HG02943 (cell line): ENCODE measurements at regions not wholly inside any gene's neighbourhood (a gene's known extent, or its start where the extent isn't known, plus 50 kb on each side); places are given as distances from the start of the nearest gene placed in this dataset.
"Not testable (repeated sequence)": the region's sequence is repeated elsewhere in the genome, so short reads cannot be mapped to it uniquely, and the experiment has no call there.

ENCODE experiments used
- ATAC-seq: cut with Tn5 transposase; IDR thresholded peaks from one replicate; pipeline ENCODE4 v1.9.1; 2021; ENCODE audit warnings: mild to moderate bottlenecking, low read depth, moderate library complexity; ENCODE audit not compliant: unreplicated experiment

DNA sequence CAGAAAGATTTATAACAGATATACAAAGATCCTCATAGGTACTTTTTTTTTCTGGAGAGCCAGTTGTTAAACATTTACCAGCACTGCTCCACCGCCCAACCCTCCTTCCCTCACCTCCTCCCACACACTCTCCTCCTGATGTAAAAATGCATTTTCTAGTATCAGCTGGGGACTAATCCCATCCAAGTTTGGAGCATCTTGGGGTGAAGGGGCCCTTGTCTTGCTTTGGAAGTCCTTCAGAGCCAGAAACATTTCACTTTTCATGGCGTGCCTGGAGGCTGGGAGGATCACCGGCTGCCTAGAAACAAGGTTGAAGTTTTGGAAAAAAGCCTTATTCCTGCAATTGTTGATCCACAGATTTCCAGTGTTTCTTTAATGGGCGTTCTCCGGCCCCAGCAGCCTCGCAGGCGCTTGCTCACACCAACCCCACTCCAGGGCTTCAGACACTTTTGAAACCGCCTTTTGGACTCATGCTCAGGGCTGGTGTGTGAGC lies 165.1 kb upstream of the AFDN start:
- ATAC-seq: no peak

DNA sequence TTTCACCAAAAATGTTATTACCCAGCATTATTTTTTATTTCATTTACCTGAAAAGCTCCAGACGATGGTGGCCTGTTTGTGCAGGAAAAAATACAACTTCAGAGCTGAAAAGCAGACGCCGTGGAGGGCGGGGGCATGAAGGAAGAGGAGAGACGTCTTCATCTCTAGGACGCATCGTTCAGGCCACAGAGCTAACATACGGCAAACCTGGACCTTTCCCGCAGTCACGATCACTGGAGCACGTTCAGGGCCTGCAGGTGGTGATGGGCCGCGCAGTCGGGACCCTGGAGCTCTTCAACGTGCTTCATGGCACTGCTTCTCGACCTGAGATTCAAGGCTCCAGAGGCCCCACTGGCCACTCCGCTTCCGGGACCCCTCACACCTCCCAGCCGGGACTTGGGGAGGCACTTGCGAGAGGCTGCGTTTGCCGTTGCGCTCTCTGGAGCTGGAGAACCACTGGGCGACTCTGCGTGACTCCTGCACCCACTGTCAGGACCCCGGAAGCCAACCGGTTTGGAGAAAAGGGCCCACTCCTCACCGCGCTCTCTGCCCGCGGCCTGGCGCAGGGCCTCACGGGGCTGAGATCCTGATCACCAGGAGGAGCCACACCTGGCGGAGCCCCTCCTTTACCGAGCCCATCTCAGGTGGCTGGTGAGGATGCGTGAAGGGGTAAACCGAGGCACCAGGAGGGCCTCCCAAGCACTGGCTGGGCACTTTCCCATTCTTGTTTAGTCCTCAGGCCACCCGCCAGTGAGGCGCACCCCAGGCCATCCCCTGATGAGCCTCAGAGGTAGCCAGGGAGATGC lies 164.4 kb upstream of the AFDN start:
- ATAC-seq: no peak

DNA sequence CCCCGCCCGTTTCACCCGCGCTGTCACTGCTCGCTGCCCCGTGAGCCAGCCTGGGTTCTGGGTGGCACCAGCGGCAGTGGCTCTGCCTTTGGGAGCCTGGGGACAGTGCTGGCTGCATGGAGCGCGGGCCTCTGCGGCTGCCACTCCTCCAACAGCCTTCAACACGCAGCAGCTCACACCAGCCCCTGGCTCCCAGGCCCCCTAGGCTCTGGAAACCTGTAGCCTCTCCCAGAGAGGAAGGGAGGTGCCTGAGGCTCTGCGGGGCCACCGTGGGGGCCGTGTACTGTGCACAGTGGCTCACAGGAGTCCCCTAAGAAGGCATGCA lies 163.9 kb upstream of the AFDN start:
- no peak for ATAC-seq

DNA sequence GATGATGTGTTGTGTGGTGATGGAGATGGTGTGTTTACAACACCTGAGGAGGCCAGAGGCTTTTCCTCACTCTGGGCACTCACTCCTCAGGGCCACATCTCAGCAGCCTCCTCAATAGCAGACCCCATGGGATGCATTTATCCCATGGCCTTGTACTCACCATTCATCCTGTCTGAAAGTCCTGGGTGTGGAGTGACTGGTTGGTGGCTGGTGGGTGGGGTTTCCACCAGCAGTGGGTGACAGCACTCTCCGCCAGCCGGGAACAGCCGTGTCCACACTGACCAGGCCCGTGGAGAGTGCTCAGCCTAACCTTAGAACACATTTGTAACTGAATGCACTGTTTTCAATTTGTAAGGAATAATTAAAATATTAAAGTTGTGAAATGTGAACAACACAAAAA lies 163.4 kb upstream of the AFDN start:
- no peak for ATAC-seq

DNA sequence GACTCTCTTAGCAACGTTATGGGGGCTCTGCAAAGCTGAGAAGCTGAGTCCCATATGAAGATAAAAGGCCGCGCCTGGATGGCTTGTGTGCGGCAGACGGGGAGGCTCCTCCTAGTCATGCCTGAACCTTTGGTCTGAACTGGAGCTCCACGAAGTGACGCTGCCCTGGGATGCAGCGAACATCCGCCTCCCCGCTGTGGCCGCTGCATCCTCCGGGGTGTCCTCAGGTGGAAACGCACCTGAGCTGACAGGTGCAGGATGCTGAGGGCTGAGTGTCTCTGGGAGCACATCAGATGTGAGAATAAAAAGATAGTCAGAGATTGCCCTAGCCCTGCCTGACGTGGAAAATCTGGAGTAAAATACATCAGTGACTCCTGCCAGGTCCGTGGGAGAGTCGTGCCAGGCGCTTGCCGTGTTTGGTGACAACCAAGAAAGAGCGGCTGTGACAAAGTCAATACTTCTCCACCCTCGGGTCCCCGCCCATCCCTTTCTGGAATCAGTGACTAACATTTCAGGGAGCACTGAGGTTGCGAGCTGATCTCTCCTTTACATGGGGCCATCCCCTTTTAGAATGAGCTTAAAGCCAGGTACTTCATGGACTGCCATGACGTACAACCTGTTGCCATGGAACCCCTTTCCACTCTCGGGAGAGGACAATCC lies 162.8 kb upstream of the AFDN start:
- ATAC-seq: no peak

DNA sequence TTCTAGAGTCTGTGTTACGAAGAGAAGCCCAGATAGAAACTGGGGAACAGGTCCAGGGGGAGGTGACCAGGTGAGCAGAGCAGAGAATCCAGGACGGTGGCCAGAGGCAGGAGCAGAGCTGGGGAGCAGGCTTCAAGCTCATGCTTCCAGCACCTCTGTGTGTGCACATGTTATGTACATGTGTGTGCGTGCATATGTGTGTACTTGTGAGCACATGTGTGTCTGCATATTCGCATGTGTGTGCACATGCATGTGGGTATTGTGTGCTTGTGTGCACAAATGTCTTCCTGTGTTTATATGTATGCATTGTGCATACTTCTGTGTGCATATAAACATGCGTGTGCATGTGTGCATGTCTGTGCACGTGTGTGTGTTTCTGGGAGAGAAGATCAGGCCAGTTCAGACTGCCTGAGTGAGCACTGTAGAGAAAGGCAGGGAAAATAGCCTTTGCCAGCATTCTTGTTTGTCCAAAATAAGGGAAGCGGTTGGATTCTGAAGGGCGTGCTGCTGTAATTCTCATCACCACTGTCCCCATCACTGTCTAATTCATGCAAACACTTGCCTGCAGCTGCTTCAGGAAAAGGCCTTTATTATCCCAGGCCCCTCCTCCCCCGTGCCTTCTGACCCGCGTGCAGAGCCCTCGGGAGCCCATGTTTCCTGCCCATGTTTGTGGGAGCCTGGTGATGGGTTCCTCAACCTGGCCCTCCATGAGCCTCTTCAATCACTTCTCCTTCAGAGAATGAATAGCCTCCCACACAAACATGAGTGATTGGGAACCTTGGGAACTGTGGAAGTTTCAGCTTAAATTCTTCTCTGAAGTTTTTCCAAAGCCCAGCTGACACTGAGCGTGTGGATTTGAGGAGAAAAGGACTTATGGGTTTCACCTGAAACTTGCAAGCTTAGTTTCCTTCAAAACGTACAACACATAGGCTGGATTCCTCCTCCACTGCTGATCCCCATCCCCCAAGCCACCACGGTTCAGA lies 161.7 kb upstream of the AFDN start:
- ATAC-seq: no peak

DNA sequence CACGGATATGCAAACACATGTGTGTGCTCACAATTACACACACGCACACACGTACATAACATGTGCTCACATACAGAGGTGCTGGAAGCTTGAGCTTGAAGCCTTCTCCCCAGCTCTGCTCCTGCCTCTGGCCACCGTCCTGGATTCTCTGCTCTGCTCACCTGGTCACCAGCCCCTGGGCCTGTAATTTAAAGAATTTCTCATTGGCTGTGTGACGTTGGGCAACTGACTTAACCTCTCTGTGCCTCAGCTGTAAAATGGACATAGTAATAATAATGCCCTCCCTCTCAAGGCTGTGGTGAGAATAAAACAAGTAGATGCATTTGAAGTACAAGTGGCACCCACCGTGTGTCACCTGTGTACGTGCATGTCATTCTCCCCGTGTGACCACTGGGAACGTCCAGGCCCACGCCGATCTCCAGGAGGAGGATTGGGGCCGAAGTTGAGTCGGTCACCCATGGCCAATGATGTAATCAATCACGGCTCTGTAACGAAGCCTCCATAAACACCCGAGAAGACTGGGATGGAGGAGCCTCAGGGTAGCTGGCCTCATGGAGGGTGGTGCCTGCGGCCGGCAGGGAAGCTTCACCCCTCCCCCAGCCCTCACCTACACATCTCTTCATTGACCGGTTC lies 160.9 kb upstream of the AFDN start:
- ATAC-seq: no peak

DNA sequence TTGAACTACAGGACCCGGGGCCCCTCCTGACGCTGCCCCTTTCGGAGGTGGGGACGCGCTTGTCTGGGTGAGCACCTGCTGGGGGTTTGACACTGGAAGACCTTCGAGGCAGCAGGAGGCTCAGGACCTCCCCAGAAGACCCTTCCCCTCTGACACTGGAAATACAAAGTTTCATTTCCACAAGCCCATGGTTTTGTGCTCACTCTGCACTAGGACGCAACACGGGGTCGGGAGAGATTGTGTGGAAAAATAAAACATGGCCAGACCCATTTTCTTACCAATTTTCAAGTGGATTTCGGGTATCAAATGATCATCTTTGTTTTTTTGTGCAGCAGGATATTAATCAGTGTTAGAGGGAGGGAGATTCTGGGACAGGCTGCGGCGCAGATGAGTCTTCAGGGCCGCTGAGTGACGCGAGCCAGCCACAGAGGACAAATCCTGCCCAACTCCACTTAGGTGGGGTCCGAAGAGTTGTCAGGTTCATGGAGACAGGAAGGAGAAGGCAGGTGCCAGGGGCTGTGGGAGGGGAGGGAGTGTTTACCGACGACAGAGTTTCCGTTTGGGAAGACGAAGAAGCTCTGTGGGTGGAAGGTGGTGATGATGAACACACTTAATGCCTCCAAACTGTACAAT lies 160.0 kb upstream of the AFDN start:
- no peak for ATAC-seq

DNA sequence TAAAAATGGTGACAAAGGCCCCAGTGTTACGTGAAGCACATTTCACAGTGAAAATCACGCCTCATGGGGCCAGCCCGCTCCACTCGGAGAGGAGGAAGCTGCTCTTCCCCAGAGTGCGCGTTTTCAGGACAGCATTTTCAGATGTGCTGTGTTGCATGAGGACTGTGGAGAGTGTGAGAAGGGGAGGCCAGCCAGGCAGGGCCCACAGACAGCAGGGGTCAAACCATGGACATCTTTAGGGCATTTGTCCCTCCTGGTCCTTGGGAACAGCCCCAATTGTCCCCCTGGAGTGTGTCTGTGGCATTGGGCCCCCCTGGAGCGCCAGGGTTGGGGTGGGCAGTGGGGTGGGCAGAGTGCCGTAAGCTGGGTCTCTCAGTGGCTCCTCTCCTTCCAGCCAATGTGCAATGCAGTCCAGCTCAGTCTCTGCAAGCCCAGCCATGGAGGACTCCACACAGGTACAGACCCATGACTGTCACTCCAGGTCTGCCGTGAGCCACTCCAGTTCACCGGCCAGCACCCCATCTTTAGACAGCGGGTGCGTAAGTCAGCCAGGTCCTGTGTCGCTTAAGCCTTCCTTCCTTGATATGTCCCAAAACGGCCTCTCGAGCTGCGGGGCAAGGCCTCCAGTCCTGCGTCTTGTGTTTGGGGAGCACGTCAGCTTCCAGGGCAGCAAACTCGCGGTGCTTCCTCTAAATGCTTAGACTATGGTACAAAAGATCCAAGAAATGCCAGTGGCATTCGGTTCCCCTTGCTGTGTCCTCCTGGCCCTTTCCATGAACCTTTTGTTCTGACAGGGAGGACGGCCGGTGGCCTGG lies 159.3 kb upstream of the AFDN start:
- no peak for ATAC-seq

DNA sequence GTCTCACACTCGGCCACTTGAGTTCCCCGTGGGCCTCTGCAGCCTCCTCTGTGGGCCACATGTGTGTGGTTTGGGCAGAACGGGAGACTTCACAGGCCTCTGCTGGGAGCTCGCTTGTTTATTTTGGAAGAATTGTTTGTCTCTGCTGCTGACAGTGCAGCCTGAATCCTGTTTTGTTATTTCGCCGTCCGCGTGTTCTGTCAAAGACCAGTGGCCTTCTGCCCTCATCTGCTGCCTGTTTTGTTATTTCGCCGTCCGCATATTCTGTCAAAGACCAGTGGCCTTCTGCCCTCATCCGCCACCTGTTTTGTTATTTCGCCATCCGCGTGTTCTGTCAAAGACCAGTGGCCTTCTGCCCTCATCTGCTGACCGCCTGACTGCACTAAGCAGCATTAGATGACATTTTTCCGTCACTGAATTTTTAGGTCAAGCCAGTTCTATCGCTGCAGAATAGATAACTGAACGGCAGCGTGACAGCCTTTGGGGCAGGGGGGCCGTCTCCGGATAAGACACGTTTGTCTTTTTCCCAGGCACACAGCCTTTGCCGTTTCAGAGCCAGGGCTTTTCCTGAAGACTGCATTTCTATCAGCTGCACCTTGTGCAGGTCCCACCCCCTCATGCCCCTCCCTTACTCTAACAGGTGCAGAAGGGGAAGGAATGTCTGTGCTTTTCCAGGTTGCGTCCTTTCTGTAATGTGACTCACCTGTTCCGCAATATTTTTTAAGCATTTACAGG lies 158.5 kb upstream of the AFDN start:
- no peak for ATAC-seq

DNA sequence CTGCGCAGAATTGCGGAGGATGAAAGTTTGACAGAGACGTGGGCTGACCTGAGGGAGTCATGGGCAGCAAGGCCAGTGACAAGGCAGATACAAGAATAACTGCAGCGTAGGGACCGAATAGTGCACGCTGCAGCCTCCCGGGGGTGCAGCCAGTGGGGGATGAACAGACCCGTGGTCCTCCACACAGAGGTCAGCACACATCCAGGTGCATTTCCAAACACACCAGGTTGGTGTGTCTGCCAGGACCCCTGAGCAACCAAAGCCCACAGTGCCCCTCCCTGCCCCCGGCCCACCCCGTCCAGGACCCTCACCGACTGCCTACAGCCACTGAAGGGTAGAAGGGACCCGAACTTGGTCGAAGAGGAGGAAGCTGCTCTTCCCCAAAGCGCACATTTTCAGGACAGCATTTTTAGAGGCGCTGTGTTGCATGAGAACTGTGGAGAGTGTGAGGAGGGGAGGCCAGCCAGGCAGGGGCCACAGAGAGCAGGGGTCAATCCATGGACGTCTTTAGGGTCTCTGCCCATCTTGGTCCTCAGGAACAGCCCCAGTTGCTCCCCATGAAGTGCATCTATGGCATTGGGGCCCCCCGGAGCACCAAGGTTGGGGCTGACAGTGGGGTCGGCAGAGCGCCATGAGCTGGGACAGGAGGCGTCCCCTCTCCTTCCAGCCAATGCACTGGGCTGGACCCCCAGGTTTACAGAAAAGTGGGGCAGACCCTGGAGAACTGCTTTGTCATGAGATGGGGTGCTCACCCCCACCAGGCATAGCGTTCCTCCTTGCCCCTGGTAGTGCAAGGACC lies 157.8 kb upstream of the AFDN start:
- no peak for ATAC-seq

DNA sequence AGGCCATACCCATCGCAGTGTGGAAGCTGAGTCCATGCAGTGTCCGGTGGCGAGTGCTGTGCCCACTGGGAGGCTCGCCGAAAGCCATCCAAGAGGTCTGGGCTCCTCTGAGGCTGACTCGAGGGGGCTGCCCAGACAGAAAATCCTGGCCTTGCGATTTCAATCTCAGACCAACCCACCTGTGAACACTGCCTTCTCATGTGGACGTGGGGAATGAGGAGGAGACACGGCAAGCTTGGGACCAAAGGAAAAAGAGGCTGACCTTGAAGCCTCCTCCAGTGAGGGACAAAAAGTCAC lies 157.2 kb upstream of the AFDN start:
- ATAC-seq: no peak

DNA sequence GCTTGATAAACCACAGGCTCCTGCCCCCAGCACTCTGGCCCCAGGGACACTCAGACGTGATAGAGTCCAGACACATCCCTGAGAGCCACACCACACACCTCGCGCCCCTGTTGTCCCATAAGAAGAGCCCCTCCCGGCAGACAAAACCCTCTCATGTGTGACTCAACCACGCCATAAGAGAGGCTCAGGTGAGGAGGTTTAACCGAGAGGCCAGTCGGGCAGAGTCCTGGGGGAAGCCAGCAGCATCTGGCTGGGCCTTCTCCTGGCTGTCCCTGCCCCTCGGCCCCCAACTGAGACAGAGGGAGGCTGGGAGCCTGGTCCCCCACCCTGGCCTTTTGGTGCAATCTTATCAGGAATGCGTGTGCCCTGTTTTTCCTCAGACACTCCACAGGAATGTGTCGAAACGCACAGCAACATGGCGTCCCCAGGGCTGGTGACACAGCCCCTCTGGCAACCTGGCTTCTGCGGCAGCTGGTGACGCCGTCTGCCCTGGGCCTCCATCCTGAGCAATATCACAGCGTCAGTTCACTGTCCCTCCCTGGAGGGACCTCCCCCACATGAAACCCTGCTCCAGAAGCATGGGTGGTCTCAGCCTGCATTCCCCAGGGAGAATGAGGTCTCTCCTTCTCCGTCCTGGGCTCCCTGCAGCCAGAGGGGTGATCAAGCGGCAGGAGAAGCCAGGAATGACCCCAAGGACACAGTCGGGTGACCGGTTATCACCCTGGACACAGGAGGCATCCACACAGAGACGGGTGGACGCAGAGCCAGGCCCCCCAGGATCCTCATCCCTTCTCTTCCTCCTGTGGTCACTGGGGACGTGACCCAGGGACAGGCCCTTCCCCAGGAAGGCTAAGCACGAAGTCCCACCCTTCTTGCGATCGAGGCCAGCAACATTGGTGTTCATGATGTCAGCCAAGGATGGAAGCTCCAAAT lies 156.6 kb upstream of the AFDN start:
- ATAC-seq: no peak

DNA sequence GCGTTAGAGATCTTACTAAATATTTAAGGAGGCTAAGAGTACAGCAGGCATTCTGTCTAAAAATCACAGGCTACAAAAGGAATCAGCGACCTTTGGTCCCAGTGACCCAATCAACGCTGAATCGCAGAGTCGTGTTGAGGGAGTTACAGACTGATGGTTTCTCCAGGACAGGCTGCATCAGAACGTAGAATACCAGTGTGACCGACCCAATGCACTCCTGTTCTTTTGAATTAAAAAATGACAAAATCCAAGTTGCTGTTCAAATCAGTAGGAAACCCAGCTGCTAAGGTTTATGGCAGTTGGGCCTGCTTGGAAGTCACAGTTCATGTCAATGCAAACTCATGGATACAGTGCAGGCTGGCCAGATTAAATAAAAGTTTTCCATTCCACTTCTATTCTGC lies 155.8 kb upstream of the AFDN start:
- ATAC-seq: no peak

DNA sequence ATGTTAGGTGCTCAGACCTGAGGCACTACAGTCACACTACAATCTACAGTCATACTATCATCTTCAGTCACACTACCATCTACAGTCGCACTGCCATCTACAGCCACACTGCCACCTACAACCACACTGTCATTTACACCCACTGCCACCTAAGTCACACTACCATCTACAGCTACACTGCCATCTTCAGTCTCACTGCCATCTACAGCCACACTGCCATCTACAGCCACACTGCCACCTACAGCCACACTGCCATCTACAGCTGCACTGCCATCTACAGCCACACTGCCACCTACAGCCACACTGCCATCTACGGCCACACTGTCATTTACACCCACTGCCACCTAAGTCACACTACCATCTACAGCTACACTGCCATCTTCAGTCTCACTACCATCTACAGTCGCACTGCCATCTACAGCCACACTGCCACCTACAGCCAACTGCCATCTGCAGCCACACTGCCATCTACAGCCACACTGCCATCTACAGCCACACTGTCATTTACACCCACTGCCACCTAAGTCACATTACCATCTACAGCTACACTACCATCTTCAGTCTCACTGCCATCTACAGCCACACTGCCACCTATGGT lies 155.2 kb upstream of the AFDN start:
- not testable (repeated sequence) for ATAC-seq

DNA sequence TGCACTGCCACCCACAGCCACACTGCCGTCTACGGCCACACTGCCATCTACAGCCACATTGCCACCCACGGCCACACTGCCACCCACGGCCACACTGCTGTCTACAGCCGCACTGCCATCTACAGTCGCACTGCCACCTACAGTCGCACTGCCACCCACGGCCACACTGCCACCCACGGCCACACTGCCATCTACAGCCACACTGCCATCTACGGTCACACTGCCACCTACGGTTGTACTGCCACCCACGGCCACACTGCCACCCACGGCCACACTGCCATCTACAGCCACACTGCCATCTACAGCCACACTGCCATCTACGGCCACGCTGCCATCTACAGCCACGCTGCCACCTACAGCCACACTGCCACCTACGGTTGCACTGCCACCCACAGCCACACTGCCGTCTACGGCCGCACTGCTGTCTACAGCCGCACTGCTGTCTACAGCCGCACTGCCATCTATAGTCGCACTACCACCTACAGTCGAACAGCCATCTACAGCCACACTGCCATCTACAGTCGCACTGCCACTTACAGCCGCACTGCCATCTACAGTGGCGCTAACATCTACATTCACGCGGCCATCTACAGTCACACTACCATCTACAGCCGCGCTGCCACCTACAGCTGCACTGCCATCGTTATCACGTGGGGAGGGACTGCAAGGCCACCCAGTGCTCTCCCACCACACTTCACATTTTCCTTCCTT lies 154.6 kb upstream of the AFDN start:
- no peak for ATAC-seq
